Activated naive CD4-positive, alpha-beta T cell treated with Interleukin-2 at 50 U/mL for 16 hours (primary cell): ENCODE measurements at regions not wholly inside any gene's neighbourhood (a gene's known extent, or its start where the extent isn't known, plus 50 kb on each side); places are given as distances from the start of the nearest gene placed in this dataset.
"Not testable (repeated sequence)": the region's sequence is repeated elsewhere in the genome, so short reads cannot be mapped to it uniquely, and the experiment has no call there.

Source experiments
- DNase-seq: peaks from one replicate; pipeline ENCODE4 v3.0.0-alpha.2; 2020

- no peak for DNase-seq
Measured at GRCh38 chr3:145094355-145094941, 1066.5 kb downstream of the PLOD2 start.

- not testable (repeated sequence) for DNase-seq
Measured at GRCh38 chr3:145111141-145111540, 1049.8 kb downstream of the PLOD2 start.

DNA sequence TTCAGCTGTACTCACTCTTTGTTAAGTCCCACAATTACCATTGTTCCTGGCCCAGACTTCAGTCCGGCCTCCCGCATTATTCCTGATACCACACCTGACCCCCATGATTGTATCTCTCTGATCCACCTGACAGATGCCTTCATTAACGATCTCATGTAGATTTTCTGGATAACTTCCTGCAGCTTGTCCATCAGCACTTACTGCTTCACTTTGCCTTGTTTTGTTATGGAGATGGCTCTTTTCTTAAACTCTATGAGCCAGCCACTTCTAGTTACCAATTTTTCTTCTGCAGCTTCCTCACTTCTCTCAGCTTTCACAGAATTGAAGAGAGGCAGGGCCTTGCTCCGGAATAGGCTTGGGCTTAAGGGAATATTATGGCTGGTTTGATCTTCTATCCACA, 1044.2 kb downstream of the PLOD2 start:
- DNase-seq, result no peak

DNA sequence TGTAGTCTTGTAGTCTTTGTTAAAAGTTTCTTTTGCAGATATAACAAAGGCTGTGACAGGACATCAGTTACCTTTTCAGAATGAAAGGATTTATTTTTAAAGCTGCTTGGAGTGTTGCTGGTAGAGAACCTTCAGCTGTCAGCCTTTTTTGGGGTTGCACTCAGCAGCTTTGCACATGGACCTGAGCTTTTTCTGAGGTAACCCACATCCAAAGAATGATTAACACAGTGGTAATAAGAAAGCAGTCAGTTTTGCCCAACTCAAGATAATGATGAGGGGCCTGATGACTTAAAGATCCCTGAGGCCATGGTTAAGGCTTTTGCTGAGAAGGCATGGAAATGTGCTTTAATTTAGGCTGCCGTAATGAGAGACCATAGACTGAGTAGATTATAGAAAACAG, 1042.7 kb downstream of the PLOD2 start:
- DNase-seq, result no peak

DNA sequence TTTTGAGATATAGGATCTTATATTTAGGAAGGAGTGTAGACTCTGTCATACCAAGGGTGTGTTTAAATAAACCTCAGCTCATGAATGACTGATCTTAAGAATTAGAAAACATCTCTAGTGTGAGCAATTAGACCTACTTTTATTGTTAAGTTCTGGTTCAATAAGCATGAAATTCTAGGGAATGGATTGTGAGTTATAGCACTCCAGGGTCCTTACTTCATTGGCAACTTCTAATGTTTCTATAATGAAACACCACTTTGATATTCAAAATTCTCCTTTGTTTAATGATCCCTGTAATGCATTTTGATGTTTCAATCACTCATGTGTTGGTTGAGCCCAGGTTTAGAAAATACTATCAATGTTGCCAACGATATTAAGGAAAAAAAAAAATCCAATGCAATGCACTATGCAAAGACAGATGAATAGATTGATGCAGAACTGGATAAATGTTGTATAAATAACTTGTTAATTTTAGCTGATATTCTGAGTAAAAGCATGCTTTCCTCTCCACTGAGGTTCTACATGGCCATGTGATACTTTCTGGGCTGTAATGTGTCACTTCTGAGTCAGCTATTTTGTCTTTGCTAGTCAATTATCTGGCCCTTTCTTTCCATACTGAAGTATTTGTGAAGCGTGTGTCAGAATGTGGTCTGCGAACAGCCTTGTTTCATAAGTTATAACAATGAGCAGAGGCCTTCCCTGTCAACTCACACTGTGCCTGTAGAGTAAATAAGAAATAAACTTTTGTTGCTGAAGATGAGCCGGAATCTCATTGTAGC, 1035.9 kb downstream of the PLOD2 start:
- no peak for DNase-seq

GRCh38 chr3:145133281-145133680, 1027.7 kb downstream of the PLOD2 start:
- DNase-seq, result no peak

DNA sequence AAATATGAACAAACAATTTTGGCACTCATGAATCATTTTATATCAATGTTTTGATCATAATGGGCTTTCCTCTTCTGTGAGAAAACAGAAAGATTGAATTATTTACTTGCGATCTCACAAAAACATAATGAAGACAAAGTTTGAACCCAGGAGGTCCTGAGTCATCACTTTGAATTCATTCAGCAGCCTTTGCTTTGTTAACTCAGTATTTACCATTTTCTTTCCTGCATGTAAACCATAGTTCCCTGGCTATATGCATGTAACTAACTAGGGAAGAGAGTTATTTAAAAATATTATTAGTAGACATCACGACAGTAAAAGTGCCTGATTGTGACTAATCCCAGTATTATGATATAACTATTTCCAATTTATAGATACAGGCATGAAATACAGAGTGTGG, 1026.2 kb downstream of the PLOD2 start:
- no peak for DNase-seq

DNA sequence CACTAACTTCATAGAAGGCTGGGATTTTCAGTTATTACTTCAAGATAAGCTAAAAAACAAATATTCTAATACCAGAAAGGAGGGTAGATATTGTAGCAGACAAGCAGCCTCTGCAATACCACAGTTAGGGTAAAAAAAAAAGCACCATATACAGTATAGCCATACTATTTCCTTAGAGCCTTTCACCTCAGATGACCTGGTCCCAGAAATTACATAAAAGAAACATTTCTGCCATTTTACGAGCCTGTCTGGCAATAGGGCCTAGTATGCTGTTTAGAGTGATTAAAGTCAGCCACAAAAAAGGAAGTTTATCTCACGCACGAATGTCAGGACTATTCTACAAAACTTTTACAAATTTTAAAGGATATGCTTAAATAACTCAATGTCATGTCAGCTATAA, 1016.6 kb downstream of the PLOD2 start:
- no peak for DNase-seq

DNA sequence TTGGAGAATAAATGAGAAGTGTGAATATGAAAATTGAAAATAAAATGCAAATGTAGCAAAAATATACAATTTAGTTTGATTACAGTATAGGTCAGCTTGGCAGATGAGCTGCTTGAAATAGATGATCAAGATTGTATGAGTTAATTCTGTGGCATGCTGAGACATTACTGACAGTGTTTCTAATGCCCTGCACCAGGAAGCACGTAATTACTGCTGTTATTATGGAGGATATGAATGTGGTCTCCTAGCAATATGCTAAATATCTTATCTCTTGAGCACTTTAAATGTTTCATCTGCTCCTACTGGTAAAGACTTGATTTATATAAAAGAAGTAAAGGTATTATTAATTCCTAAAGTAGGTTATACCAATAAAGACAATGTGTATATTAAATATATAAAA, 1015.5 kb downstream of the PLOD2 start:
- DNase-seq, result no peak

DNA sequence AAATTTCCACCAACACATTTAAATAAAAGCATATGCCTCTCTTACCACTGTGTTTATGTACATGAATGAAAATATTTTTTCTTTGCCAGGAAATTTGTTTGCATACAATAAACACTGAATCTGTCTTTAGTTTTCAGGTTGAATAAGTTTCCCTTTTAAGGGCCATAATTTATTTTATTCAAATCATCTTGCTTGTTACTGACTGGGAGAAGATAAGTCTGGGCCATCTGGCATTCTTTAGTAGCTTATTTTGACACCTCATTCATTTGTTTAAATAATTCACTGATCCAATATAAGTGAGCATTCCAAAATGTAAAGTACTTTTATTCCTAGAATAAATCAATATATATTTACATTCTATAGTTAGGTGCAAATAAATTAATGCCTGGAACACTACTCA, 1001.3 kb downstream of the PLOD2 start:
- DNase-seq, result no peak

- no peak for DNase-seq
Measured at GRCh38 chr3:145170121-145170520, 990.9 kb downstream of the PLOD2 start.

GRCh38 chr3:145175626-145176025, 985.4 kb downstream of the PLOD2 start:
- no peak for DNase-seq

- DNase-seq, result no peak
Measured at GRCh38 chr3:145176907-145177306, 984.1 kb downstream of the PLOD2 start.

GRCh38 chr3:145177828-145178227, 983.2 kb downstream of the PLOD2 start:
- DNase-seq, result no peak

GRCh38 chr3:145182196-145182911, 978.6 kb downstream of the PLOD2 start:
- no peak for DNase-seq

GRCh38 chr3:145183261-145183660, 977.7 kb downstream of the PLOD2 start:
- no peak for DNase-seq

- no peak for DNase-seq
Measured at GRCh38 chr3:145188079-145188770, 972.8 kb downstream of the PLOD2 start.

DNA sequence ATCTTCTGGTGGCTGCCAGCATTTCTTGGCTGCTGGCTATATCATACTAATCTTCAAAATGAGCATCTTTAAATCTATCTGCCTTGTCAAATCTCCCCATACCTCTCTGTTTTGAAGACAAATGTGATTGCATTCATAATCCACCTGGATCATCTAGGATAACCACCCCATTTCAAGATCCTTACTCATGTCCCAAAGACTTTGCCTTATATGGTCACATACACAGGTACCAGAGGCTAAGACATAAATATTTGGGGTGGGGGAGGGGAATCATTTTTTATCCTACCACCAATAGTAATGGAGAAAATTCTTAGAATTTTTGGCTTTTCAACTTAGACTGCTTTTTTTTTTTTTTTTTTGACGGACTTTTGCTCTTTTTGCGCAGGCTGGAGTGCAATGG, 970.8 kb downstream of the PLOD2 start:
- no peak for DNase-seq

- DNase-seq, result no peak
Measured at GRCh38 chr3:145190761-145191160, 970.2 kb downstream of the PLOD2 start.

DNA sequence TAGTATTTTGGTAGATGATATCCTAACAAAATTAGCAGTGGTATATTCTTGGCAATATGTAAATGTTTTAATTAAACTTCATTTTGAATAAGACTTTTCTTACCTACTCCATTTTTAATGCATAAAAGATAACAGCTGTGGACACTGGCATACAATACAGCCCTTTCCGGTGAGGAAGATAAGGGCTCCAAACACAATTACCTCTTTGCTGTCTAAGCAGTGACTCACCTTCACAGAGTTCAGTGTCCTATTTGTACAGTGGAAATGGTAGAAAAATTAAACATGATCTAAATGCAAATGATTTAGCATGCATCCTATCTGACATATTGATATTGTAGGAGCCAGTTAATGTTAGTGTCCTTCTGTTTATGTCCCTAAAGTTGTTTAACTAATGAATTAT, 969.4 kb downstream of the PLOD2 start:
- no peak for DNase-seq

DNA sequence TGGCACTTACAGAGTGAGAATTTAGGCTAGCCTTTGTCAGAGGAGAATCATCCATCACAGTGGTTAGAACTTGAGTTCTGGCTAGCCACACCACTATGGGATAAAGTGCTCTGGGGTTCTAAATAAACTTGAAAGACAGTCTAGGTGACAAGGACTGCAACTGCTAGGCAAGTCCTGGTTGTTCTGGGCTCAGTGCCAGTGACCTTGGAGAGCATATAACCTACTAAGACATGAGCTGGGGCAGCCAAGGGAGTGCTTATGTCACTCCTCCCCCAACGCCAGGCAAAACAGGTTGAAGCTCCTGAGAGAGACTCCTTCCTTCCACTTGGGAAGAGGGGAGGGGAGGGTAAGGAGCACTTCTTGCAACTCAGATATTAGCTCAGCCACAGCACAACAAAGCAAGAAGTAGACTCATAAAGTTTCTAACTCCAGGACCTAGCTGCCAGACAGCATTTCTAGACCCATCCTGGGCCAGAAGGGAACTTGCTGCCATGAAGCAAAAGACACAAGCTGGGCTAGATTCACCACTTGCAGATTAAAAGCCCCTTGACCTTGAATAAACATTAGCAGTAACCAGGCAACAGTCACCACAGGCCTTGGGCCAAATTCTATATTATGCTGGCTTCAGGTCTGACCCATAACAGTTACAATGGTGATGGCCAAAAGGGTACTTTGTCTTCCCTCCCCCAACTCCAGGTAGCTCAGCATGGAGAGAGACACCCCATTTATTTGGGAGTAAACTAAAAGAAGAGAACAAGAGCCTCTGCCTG, 963.7 kb downstream of the PLOD2 start:
- DNase-seq, result no peak

DNA sequence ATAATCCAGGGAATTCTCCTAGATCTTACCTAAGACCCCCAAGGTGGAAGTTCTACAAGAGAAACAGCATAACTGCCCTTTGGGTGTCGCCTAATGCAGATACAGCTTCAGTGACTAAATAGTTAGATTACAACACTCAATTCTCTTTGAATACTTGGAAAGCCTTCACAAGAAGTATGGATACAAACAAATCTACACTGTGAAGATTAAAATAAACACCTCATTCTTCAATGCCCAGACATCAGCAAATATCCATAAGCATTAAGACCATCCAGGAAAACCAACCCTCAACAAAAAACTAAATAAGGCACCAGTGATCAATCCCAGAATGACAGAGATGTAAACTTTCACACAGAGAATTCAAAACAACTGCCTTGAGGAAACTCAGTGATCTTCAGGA, 963.2 kb downstream of the PLOD2 start:
- DNase-seq, result no peak

GRCh38 chr3:145209561-145209960, 951.4 kb downstream of the PLOD2 start:
- no peak for DNase-seq
